GM13976 (cell line): ENCODE measurements at regions not wholly inside any gene's neighbourhood (a gene's known extent, or its start where the extent isn't known, plus 50 kb on each side); places are given as distances from the start of the nearest gene placed in this dataset.

Experiments used
- DNase-seq: peaks from one replicate; pipeline ENCODE4 v3.0.0; 2012; ENCODE audit warnings: low spot score
- in situ Hi-C: fragments of 300-500 bp; cut with MboI; formaldehyde crosslinking; loops from one replicate; pipeline ENCODE4 v1.12.0; 2022; ENCODE audit warnings: low sequenced_read_pairs, mixed read lengths, inconsistent platforms; ENCODE audit not compliant: unreplicated experiment
- TF ChIP-seq, protein P1 (sequence below): IDR thresholded peaks from 2 replicates; pipeline ENCODE4 v1.5.1; 2012; ENCODE audit warnings: borderline replicate concordance, mild to moderate bottlenecking; ENCODE audit not compliant: insufficient read depth; ENCODE audit errors: extremely low read depth, missing control alignments, control extremely low read depth

DNA sequence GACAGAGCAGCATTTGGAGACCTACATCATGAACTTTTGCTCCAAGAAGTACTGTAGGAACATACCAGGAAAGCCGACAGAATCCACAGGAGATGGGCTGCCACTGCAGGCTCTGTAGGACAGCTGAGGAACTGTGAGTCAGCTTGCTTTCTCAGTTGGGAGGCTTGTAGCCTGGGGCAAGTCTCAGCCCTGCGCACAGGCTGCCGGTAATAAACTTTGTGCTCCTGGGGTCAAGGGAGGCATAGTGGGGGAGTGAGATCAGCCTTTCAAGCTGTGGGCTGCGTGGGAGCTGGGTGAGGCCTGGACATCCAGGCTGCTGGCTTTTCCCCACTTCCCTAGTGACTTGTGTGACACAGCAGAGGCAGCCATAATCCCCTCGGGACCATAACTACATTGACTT lies 718.0 kb upstream of the CDH10 start:
- no peak for DNase-seq
- in situ Hi-C loops = no loop called here
- TF ChIP-seq, protein P1, sequence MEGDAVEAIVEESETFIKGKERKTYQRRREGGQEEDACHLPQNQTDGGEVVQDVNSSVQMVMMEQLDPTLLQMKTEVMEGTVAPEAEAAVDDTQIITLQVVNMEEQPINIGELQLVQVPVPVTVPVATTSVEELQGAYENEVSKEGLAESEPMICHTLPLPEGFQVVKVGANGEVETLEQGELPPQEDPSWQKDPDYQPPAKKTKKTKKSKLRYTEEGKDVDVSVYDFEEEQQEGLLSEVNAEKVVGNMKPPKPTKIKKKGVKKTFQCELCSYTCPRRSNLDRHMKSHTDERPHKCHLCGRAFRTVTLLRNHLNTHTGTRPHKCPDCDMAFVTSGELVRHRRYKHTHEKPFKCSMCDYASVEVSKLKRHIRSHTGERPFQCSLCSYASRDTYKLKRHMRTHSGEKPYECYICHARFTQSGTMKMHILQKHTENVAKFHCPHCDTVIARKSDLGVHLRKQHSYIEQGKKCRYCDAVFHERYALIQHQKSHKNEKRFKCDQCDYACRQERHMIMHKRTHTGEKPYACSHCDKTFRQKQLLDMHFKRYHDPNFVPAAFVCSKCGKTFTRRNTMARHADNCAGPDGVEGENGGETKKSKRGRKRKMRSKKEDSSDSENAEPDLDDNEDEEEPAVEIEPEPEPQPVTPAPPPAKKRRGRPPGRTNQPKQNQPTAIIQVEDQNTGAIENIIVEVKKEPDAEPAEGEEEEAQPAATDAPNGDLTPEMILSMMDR = no peak

DNA sequence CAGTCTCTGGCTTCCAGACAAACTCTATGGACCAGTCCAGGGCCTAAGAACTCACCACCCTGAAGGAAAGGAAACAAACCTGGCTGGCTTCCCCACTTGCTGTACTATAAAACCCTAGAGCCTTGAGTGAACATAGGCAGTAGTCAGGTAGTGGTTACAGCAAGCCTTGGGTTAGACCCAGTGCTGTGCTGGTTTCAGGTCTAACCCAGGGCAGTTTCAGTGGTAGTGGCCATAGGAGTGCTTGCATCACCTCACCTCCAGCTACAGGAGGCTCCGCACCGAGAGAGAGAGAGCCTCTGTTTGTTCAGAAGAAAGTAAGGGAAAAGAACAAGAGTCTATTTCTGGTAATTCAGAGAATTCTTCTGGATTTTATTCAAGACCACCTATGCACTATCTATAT lies 714.1 kb upstream of the CDH10 start:
- in situ Hi-C loops = no loop called here
- TF ChIP-seq, protein P1 = no peak
- no peak for DNase-seq

GRCh38 chr5:25357605-25358004 lies 712.8 kb upstream of the CDH10 start:
- TF ChIP-seq, protein P1 = no peak
- DNase-seq = no peak
- in situ Hi-C loops = no loop called here

DNA sequence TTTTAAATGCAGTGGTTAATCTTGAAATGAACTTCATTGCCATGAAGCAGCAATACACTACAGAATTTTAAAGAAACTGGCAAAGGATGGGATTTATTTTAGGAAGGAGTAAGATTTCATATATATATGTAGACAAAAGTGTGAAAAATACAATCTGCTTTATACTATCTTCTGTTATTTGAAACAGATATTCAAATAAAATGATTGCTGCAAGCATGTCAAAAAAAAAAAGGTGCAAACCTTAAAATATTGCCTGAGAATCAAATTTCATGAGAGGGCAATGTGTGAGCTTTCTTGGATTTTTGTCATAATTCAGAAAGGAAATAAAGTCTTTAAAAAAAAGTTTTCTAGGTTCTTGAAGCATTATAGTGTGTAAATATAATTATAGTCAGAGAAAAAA lies 705.0 kb upstream of the CDH10 start:
- in situ Hi-C loops = no loop called here
- no peak for DNase-seq
- TF ChIP-seq, protein P1 = no peak

GRCh38 chr5:25345240-25345771 lies 700.5 kb upstream of the CDH10 start:
- in situ Hi-C loops = no loop called here
- no peak for DNase-seq
- TF ChIP-seq, protein P1 = no peak

GRCh38 chr5:25339541-25339940 lies 694.8 kb upstream of the CDH10 start:
- in situ Hi-C loops = no loop called here

More at GRCh38 chr5:25339541-25339940, 694.8 kb upstream of the CDH10 start:
- TF ChIP-seq, protein P1 = no peak
- no peak for DNase-seq
